ENCODE measurements at regions not wholly inside any gene's neighbourhood (a gene's known extent, or its start where the extent isn't known, plus 50 kb on each side); places are given as distances from the start of the nearest gene placed in this dataset.

DNA sequence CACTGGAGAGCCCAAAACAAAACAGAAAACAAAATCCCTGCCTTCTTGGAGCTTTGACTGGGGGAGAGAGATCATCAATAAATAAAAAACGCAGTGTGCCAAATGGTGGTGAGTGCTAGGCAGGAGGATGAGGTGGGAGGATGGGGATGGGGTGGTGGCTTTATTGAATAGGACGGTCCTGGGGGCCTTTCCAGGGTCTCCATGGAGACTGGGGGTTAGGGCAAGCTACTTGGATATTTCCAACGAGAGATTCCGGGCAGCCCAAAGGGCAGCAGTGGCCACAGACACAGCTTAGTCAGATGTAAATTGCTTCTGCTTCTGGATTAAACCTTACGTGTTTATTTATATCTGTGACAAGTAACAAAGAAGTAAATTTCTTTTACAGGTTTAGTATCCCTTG is 700.1 kb downstream of the QKI start:
- no peak for DNase-seq (ENCODE audit: low read depth)

- no peak for DNase-seq (ENCODE audit: low read depth)
These were observed 699.5 kb downstream of the QKI start for GRCh38 chr6:164114051-164114450.

DNA sequence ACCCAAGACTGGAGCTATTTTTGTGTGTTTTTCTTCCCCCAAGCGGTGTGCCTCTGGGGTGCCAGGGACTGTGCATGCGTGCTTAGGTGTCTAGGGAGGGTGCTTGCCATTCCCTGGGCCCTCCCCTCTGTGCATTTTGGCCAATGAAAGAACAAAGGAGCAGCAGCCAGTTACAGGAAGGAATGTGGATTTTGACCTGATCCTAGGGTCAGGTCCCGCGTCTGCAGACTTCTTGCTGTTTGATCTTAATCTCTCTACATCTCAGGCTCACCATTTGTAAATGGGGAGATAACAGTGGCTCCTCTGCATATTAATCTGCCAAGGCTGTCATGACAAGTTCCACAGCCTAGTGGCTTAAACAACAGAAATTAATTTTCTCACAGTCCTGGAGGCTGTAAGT is 699.1 kb downstream of the QKI start:
- no peak for DNase-seq (ENCODE audit: low read depth)

GRCh38 chr6:164109770-164110140 is 695.2 kb downstream of the QKI start:
- no peak for DNase-seq (ENCODE audit: low read depth)

GRCh38 chr6:164108869-164109769 is 694.6 kb downstream of the QKI start:
- no peak for DNase-seq (ENCODE audit: low read depth)

DNA sequence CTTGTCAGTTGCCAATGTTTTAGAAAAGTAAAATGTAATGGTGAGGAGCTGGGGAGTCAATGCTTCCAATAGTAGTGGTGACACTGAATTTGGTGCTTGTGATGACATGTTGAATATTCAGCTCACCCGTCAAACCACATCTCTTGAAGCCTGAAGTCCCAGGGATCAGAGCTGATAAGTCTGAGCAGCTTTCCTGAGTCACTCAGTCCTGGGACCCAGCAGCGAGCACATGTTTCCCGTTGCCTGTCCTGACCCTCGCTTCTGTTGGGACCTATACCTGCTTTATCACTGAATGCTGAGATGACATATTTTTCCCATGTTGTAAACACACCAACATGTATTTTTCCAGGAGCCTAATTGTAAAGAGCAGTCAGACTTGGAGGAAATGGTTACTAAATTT is 693.6 kb downstream of the QKI start:
- no peak for DNase-seq (ENCODE audit: low read depth)

DNA sequence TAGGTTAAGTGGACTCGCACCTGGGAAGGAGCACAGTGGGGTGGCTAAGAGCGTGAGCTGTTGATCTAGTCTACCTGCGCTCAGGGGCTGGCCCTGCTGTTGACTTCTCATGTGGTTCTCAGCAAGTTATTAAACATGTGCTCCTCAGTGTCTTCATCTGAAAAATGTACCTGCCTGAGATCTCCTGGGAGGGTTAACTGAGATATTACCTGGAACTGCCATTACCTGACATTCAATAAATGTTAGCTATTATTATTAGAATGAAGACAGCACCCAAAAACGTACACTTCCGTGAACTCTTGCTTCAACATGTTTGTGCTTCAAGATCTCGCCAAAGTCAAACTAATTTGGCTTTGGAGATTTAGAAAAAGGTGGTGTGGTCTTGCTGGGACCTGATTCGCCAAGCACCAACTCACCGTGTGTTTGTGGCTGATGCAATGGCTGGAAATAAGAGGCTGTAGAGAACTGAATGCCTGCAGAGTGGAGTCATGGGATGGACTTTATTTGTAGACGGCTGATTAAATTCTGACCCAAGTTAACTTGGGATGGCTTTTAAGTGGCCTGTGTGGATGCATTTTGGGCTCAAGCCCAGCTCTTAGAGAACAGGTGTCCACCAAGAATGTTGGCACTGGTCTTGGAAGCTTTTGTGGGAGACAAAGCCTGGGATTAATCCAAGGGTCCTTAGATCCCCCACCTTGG is 692.9 kb downstream of the QKI start:
- DNase-seq (ENCODE audit: low read depth), result no peak

GRCh38 chr6:164106345-164106769 is 691.8 kb downstream of the QKI start:
- no peak for DNase-seq (ENCODE audit: low read depth)

GRCh38 chr6:164105705-164106104 is 691.2 kb downstream of the QKI start:
- DNase-seq (ENCODE audit: low read depth), result no peak

GRCh38 chr6:164104432-164104831 is 689.9 kb downstream of the QKI start:
- DNase-seq (ENCODE audit: low read depth), result no peak

GRCh38 chr6:164102693-164103092 is 688.2 kb downstream of the QKI start:
- no peak for DNase-seq (ENCODE audit: low read depth)

DNA sequence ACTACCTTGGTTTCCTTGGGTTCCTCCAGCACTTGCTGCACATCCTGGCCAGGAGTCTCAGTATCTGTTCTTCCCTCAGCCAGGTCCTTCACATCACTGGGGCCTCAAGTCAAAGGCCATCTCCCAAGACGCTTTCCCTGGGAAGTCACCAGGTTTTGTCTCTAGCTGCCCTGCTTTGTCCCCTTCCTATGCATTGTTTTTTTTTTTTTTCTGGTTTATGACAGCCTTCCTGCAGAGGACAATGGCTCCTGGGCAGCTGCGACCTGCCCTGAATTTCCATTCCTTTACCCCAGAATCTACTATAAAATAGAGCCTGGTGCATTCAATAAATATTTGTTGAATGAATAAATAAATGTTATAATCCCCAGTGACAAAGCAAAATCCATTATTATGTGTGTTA is 687.3 kb downstream of the QKI start:
- DNase-seq (ENCODE audit: low read depth), result no peak

- no peak for DNase-seq (ENCODE audit: low read depth)
These were observed 684.8 kb downstream of the QKI start for GRCh38 chr6:164099269-164099865.

- DNase-seq (ENCODE audit: low read depth), result no peak
These were observed 684.3 kb downstream of the QKI start for GRCh38 chr6:164098857-164099267.

DNA sequence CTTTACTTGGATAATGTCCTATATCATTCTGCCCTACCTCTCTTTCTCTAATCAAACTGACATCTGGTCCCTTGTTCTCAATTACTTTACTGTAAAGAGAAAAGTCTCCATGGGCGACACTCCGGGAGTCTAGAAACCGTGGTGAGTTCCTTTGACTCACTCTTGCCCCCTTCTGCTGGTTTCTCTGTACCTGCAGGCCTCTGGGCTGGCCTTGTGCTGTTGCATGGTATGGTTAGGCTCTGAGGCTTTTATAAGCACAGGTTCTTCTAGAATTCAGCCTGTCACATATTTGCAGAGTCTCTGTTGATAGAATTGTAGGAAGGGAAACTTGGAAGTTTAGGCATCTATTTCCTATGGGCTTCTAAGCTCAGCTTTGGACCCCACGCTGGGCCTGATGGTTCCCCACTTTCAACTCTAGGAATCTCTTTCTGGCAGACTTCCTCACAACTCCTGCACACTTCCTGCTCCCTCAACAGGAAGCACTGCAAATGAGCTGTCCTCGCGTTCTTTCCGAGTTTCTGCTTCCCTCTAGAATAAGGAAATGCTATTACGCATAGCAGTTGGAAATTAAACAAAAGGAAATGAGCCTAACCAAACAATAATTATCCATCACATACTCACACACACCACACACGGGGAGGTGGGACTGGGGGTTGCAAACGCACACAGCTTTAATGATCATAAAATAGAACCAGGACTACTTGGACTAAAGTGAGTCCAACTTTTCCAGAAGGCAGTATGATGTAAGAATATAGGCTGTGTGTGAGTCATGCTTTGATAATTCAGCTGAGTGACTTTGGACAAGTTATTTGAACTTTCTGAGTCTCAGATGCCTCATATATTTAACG is 683.3 kb downstream of the QKI start:
- DNase-seq (ENCODE audit: low read depth), result no peak

DNA sequence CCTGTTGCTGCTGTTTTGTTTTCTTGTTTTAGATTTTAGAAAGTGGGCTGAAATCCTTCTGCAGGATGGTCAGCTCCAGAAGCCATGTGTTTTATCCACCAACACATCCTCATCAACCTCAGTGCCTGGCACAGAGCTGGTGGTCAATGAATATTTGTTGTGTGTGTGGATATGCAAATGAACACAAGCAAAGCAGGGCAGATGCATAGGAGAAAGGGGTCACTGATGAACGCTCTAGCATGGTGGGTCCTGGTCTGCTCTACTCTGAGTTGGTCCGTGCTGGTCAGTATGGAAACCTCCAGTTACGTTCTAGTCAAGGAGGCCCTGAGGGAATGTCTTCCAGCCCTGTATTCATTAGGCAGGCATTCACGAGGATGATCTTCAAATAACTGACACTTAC is 682.5 kb downstream of the QKI start:
- no peak for DNase-seq (ENCODE audit: low read depth)

GRCh38 chr6:164095056-164095455 is 680.5 kb downstream of the QKI start:
- DNase-seq (ENCODE audit: low read depth), result no peak

DNA sequence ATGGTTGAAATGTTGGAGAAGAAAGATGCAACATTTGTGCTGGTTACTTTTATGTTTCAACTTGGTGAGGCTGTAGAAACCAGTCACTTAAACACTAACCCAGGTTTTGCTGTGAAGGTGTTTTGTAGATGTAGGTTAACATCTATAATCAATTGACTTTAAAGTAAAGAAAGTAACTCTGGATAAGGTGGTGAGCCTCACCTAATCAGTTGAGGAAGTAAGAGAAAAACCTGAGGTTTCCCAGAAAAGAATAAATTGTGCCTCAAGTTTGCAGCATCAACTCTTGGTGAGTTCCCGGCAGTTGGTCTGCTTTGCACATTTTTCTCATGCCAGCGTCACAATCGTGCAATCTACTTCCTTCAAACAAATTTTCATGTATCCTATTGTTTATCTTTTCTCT is 673.4 kb downstream of the QKI start:
- no peak for DNase-seq (ENCODE audit: low read depth)

DNA sequence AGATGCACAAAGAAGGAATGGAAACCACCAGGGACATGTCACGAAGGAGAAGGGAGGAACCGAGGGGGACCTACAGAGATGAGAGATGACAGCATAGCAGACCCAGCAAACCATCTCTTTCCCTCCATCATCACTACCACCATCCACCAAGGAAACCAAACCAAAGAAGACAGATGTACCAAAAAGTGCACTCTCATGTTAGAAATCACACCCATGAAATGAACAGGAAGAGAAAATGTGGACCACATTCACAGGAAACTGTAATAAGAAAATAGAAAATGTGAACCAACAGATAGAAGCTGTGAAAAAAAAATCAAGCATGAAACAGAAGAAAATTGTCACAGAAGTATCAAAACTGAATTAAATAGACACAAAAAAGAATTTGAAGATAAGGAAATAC is 672.7 kb downstream of the QKI start:
- DNase-seq (ENCODE audit: low read depth), result no peak

- DNase-seq (ENCODE audit: low read depth), result no peak
These were observed 671.8 kb downstream of the QKI start for GRCh38 chr6:164086076-164086887.

All from forelimb muscle (tissue), 1 donor.